GM12892 (cell line): ENCODE measurements at regions not wholly inside any gene's neighbourhood (a gene's known extent, or its start where the extent isn't known, plus 50 kb on each side); places are given as distances from the start of the nearest gene placed in this dataset.
"Not testable (repeated sequence)": the region's sequence is repeated elsewhere in the genome, so short reads cannot be mapped to it uniquely, and the experiment has no call there.

Source experiments
- DNase-seq: peaks from one replicate; pipeline ENCODE4 v3.0.0; 2011; ENCODE audit not compliant: insufficient read length
- FAIRE-seq: peaks from 2 replicates; lab custom pipeline; 2011; peaks lifted over from hg19 to GRCh38; lab: Jason Lieb, UNC
- POLR2A ChIP-seq: IDR thresholded peaks from 2 replicates; pipeline ENCODE4 v1.6.1; 2011; ENCODE audit warnings: low read depth, low read length, control low read depth
- POLR2AphosphoS5 ChIP-seq: IDR thresholded peaks from 2 replicates; pipeline ENCODE4 v1.6.1; 2011; ENCODE audit warnings: low read depth, low read length, control low read depth
- TAF1 ChIP-seq: IDR thresholded peaks from 2 replicates; pipeline ENCODE4 v1.6.1; 2011; ENCODE audit warnings: low read depth, mild to moderate bottlenecking, control low read depth, low read length, borderline replicate concordance

- FAIRE-seq (no peak), DNase-seq (no peak)
Observed at GRCh38 chr9:108743416-108743815, 112.4 kb downstream of the ACTL7B start.

GRCh38 chr9:108742191-108742590 is 113.6 kb downstream of the ACTL7B start:
- FAIRE-seq = no peak
- TF ChIP-seq POLR2AphosphoS5 = no peak
- no peak for TF ChIP-seq POLR2A

More at GRCh38 chr9:108743416-108743815, 112.4 kb downstream of the ACTL7B start:
- TF ChIP-seq POLR2A = no peak
- no peak for TF ChIP-seq POLR2AphosphoS5
- no peak for TF ChIP-seq TAF1

GRCh38 chr9:108731292-108731691 is 124.5 kb downstream of the ACTL7B start:
- not testable (repeated sequence) for DNase-seq, FAIRE-seq

More at GRCh38 chr9:108742191-108742590, 113.6 kb downstream of the ACTL7B start:
- DNase-seq = no peak

- FAIRE-seq (no peak), DNase-seq (no peak)
- TF ChIP-seq POLR2A (no peak), POLR2AphosphoS5 (no peak), TAF1 (no peak)
Observed at GRCh38 chr9:108727580-108728111, 128.1 kb downstream of the ACTL7B start.

GRCh38 chr9:108724652-108725051 is 131.1 kb downstream of the ACTL7B start:
- FAIRE-seq = no peak
- no peak for DNase-seq
- TF ChIP-seq TAF1 (no peak), POLR2A (no peak), POLR2AphosphoS5 (no peak)

GRCh38 chr9:108724122-108724521 is 131.7 kb downstream of the ACTL7B start:
- TF ChIP-seq POLR2A (no peak), TAF1 (no peak), POLR2AphosphoS5 (no peak)
- FAIRE-seq (no peak), DNase-seq (no peak)

GRCh38 chr9:108722396-108722795 is 133.4 kb downstream of the ACTL7B start:
- no peak for FAIRE-seq
- no peak for DNase-seq
- no peak for TF ChIP-seq TAF1
- TF ChIP-seq POLR2AphosphoS5 = no peak
- no peak for TF ChIP-seq POLR2A

GRCh38 chr9:108720191-108720642 is 135.6 kb downstream of the ACTL7B start:
- FAIRE-seq = no peak
- no peak for TF ChIP-seq TAF1
- no peak for TF ChIP-seq POLR2A
- TF ChIP-seq POLR2AphosphoS5 = no peak
- no peak for DNase-seq

GRCh38 chr9:108710424-108710823 is 145.4 kb downstream of the ACTL7B start:
- no peak for DNase-seq

GRCh38 chr9:108709997-108710396 is 145.8 kb downstream of the ACTL7B start:
- FAIRE-seq (no peak), DNase-seq (no peak)
- TF ChIP-seq POLR2AphosphoS5 = no peak
- TF ChIP-seq TAF1 = no peak
- TF ChIP-seq POLR2A = no peak

More at GRCh38 chr9:108710424-108710823, 145.4 kb downstream of the ACTL7B start:
- TF ChIP-seq TAF1 (no peak), POLR2A (no peak), POLR2AphosphoS5 (no peak)
- no peak for FAIRE-seq

GRCh38 chr9:108709126-108709525 is 146.7 kb downstream of the ACTL7B start:
- no peak for TF ChIP-seq POLR2AphosphoS5
- TF ChIP-seq POLR2A = no peak
- TF ChIP-seq TAF1 = no peak
- DNase-seq = no peak
- no peak for FAIRE-seq

GRCh38 chr9:108708448-108708847 is 147.3 kb downstream of the ACTL7B start:
- TF ChIP-seq POLR2A (no peak), TAF1 (no peak), POLR2AphosphoS5 (no peak)
- DNase-seq (no peak), FAIRE-seq (no peak)

GRCh38 chr9:108707120-108707519 is 148.7 kb downstream of the ACTL7B start:
- TF ChIP-seq POLR2A = no peak
- TF ChIP-seq POLR2AphosphoS5 = no peak
- no peak for TF ChIP-seq TAF1
- no peak for DNase-seq
- no peak for FAIRE-seq
